ENCODE measurements at regions not wholly inside any gene's neighbourhood (a gene's known extent, or its start where the extent isn't known, plus 50 kb on each side); places are given as distances from the start of the nearest gene placed in this dataset.

GRCh38 chr1:56167596-56167995 is 411.8 kb downstream of the PLPP3 start:
- Mint-ChIP-seq H3K4me1 (ENCODE audit: low read depth) (no peaks in the 10 kb centered on the region), H3K27ac (no peak overlapping the region), H3K27me3 (ENCODE audit: low read depth) (no peaks in the 10 kb centered on the region), H3K9me3 (peaks cover 9% of the 10 kb centered on the region), H3K36me3 (ENCODE audit: low read depth) (no peaks in the 10 kb centered on the region), H3K4me3 (no peak overlapping the region)
- no peak for DNase-seq (ENCODE audit: low spot score)

GRCh38 chr1:56160773-56161315 is 418.5 kb downstream of the PLPP3 start:
- H3K36me3 Mint-ChIP-seq (ENCODE audit: low read depth) = no peaks in the 10 kb centered on the region
- no peak for DNase-seq (ENCODE audit: low spot score)
- peaks cover 4% of the 10 kb centered on the region for H3K9me3 Mint-ChIP-seq
- H3K4me3 Mint-ChIP-seq = no peak overlapping the region
- no peaks in the 10 kb centered on the region for H3K27me3 Mint-ChIP-seq (ENCODE audit: low read depth)
- no peak overlapping the region for H3K27ac Mint-ChIP-seq
- no peaks in the 10 kb centered on the region for H3K4me1 Mint-ChIP-seq (ENCODE audit: low read depth)

GRCh38 chr1:56156971-56157876 is 422.1 kb downstream of the PLPP3 start:
- Mint-ChIP-seq H3K27me3 (ENCODE audit: low read depth) (no peaks in the 10 kb centered on the region), H3K9me3 (no peaks in the 10 kb centered on the region), H3K4me1 (ENCODE audit: low read depth) (no peaks in the 10 kb centered on the region), H3K27ac (no peak overlapping the region), H3K4me3 (no peak overlapping the region), H3K36me3 (ENCODE audit: low read depth) (no peaks in the 10 kb centered on the region)
- DNase-seq (ENCODE audit: low spot score) = no peak

- Mint-ChIP-seq H3K27ac (no peak overlapping the region), H3K9me3 (no peaks in the 10 kb centered on the region), H3K27me3 (ENCODE audit: low read depth) (no peaks in the 10 kb centered on the region), H3K4me1 (ENCODE audit: low read depth) (no peaks in the 10 kb centered on the region), H3K36me3 (ENCODE audit: low read depth) (no peaks in the 10 kb centered on the region), H3K4me3 (no peak overlapping the region)
- no peak for DNase-seq (ENCODE audit: low spot score)
Observed at GRCh38 chr1:56153276-56153675, 426.1 kb downstream of the PLPP3 start.

- no peaks in the 10 kb centered on the region for H3K27me3 Mint-ChIP-seq (ENCODE audit: low read depth)
- no peak for DNase-seq (ENCODE audit: low spot score)
- H3K4me3 Mint-ChIP-seq = no peak overlapping the region
- H3K36me3 Mint-ChIP-seq (ENCODE audit: low read depth) = no peaks in the 10 kb centered on the region
- H3K9me3 Mint-ChIP-seq = no peaks in the 10 kb centered on the region
- no peaks in the 10 kb centered on the region for H3K4me1 Mint-ChIP-seq (ENCODE audit: low read depth)
- no peak overlapping the region for H3K27ac Mint-ChIP-seq
Observed at GRCh38 chr1:56152635-56153034, 426.7 kb downstream of the PLPP3 start.

DNA sequence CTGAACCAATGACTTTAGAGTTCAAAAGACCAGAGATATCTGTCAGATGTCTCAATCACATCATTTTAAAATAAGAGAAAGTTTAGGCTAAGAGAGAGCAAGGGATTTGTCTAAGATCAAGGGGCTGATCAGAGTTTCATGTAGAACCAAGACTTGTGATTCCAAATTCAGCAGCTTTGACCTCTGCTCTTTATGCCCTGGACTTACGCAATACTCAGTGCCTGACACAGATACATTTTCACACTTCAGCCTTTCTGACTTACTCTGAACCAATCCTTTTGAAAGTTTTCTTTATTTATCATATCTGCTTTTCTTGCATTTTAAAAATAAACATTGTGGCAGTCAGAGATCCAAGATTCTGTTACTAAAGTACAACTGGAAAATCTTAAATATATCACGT is 428.0 kb downstream of the PLPP3 start:
- Mint-ChIP-seq H3K4me1 (ENCODE audit: low read depth) (no peaks in the 10 kb centered on the region), H3K36me3 (ENCODE audit: low read depth) (no peaks in the 10 kb centered on the region), H3K27ac (no peak overlapping the region), H3K9me3 (no peaks in the 10 kb centered on the region), H3K4me3 (no peak overlapping the region), H3K27me3 (ENCODE audit: low read depth) (no peaks in the 10 kb centered on the region)
- no peak for DNase-seq (ENCODE audit: low spot score)

DNA sequence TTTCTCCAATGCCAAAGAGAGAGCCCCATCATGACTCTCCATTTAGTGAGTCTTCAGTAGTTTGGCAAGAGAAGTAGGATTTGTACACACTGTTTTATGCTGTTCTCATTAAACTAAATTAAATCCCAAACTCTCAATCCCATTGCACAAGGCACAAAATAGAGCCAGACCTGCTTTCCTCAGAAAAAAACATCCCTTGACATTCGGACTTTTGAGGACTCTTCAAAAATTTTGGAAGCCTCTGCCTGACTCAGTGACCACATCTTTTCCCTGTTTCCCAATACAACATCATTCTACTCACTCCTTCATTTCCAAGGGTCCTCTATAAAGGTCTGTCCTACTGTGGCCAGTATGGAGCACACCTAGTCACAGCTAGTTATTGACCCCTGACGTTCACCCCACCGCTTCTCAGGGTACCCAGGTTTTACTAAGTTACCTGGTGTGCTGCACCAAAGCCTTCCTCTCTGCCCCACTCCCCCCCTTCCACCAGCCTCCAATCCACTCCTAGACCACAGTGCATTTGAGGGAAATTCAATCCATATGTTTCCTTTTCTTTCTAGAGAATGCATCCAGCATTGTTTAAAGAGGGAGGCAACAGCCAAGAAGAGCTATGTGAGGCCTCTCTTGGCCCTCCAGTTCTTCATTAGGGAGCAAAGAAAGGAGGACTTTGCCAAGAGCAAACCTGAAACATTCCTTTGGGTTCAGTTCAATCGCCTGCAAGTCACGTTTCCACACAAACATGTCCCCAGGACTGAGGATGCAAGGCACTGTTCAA is 428.7 kb downstream of the PLPP3 start:
- H3K36me3 Mint-ChIP-seq (ENCODE audit: low read depth) = no peaks in the 10 kb centered on the region
- no peak overlapping the region for H3K27ac Mint-ChIP-seq
- DNase-seq (ENCODE audit: low spot score) = no peak
- no peaks in the 10 kb centered on the region for H3K4me1 Mint-ChIP-seq (ENCODE audit: low read depth)
- no peaks in the 10 kb centered on the region for H3K27me3 Mint-ChIP-seq (ENCODE audit: low read depth)
- H3K9me3 Mint-ChIP-seq = no peaks in the 10 kb centered on the region
- no peak overlapping the region for H3K4me3 Mint-ChIP-seq

DNA sequence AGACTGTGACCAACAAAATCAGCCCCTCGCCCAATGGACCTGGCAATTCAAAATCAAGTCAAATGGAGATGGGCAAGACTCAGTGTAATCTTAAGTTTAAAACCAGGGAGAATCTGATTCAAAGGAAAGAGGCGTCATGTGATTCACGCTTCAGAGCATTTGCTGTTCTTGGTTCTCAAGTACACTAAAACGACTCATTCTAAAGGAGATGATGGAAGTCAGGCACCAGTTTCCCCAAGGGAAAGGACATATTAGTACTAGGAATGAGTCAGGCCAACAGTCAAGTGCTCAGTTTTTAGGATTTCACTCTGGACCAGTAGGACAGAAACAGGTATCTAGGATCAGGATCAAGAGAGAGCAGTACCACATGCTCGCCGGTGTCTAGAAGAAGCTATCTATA is 429.6 kb downstream of the PLPP3 start:
- Mint-ChIP-seq H3K9me3 (no peaks in the 10 kb centered on the region), H3K27ac (no peak overlapping the region), H3K4me3 (no peak overlapping the region), H3K27me3 (ENCODE audit: low read depth) (no peaks in the 10 kb centered on the region), H3K36me3 (ENCODE audit: low read depth) (no peaks in the 10 kb centered on the region), H3K4me1 (ENCODE audit: low read depth) (no peaks in the 10 kb centered on the region)
- DNase-seq (ENCODE audit: low spot score) = no peak

DNA sequence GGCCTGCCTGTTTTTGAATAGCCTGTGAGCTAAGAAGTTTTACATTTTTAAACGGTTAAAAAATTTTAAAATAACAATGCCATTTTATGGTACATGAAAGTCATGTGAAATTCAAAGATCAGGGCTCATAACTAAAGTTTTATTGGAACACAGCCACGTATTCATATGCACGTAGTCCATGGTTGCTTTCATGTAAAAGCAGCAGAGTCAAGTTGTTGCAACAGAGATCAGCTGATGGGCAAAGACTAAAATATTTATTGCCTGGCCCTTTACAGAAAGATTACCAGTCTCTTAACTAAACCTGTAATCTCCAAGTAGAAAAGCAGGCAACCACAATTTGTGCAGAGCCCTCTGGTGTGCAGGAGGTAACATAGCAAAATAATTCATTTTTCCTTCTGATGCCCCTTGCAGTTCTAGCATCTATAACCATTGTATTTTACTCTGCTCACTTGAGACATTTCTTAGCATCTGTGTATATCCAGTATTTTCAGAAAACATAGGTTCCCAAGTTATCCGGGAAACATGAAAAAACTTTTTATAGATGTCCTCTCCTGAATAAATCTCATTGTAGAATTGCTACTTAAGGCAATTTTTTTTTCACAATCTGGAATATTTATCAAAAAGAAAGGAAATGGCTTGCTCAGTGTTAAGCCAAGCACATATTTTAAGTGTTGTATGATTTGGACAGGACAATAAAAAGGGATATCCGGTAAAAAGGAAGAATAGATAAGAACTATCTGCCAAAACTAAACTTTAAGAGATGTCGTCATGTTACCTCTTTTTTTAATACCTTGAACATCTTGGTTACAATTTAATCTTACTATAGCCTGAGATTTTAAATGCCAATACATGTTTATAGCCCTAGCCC is 430.8 kb downstream of the PLPP3 start:
- H3K27ac Mint-ChIP-seq = no peak overlapping the region
- H3K9me3 Mint-ChIP-seq = no peaks in the 10 kb centered on the region
- H3K36me3 Mint-ChIP-seq (ENCODE audit: low read depth) = no peaks in the 10 kb centered on the region
- no peaks in the 10 kb centered on the region for H3K4me1 Mint-ChIP-seq (ENCODE audit: low read depth)
- H3K27me3 Mint-ChIP-seq (ENCODE audit: low read depth) = no peaks in the 10 kb centered on the region
- DNase-seq (ENCODE audit: low spot score) = no peak
- H3K4me3 Mint-ChIP-seq = no peak overlapping the region

GRCh38 chr1:56147459-56147858 is 431.9 kb downstream of the PLPP3 start:
- H3K4me1 Mint-ChIP-seq (ENCODE audit: low read depth) = no peaks in the 10 kb centered on the region
- H3K4me3 Mint-ChIP-seq = no peak overlapping the region
- H3K36me3 Mint-ChIP-seq (ENCODE audit: low read depth) = no peaks in the 10 kb centered on the region
- no peak overlapping the region for H3K27ac Mint-ChIP-seq
- no peaks in the 10 kb centered on the region for H3K27me3 Mint-ChIP-seq (ENCODE audit: low read depth)
- no peak for DNase-seq (ENCODE audit: low spot score)
- H3K9me3 Mint-ChIP-seq = no peaks in the 10 kb centered on the region

- H3K27ac Mint-ChIP-seq = no peak overlapping the region
- no peak for DNase-seq (ENCODE audit: low spot score)
- no peak overlapping the region for H3K4me3 Mint-ChIP-seq
- H3K27me3 Mint-ChIP-seq (ENCODE audit: low read depth) = no peaks in the 10 kb centered on the region
- H3K36me3 Mint-ChIP-seq (ENCODE audit: low read depth) = no peaks in the 10 kb centered on the region
- no peaks in the 10 kb centered on the region for H3K9me3 Mint-ChIP-seq
- no peaks in the 10 kb centered on the region for H3K4me1 Mint-ChIP-seq (ENCODE audit: low read depth)
Observed at GRCh38 chr1:56147034-56147433, 432.3 kb downstream of the PLPP3 start.

DNA sequence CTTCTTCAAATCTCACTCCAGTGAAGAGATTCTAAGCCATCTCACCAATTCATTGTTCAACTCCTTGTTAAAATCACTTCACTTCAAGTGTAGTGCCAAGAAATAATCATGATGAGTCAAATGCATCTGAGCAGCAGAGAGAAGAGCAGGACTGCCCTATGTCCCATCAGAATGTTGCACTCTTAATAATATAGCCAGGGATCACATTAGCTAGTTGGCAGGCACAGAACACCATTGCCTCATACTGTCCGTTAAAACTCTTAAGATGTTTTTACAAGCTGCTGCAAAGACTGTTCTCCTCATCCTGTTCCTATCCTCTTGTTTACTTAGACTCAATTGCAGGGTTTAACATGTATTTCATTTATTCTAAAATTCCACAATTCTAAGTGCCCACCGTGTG is 432.9 kb downstream of the PLPP3 start:
- no peak overlapping the region for H3K4me3 Mint-ChIP-seq
- no peaks in the 10 kb centered on the region for H3K4me1 Mint-ChIP-seq (ENCODE audit: low read depth)
- DNase-seq (ENCODE audit: low spot score) = no peak
- no peaks in the 10 kb centered on the region for H3K9me3 Mint-ChIP-seq
- H3K36me3 Mint-ChIP-seq (ENCODE audit: low read depth) = no peaks in the 10 kb centered on the region
- no peak overlapping the region for H3K27ac Mint-ChIP-seq
- no peaks in the 10 kb centered on the region for H3K27me3 Mint-ChIP-seq (ENCODE audit: low read depth)

DNA sequence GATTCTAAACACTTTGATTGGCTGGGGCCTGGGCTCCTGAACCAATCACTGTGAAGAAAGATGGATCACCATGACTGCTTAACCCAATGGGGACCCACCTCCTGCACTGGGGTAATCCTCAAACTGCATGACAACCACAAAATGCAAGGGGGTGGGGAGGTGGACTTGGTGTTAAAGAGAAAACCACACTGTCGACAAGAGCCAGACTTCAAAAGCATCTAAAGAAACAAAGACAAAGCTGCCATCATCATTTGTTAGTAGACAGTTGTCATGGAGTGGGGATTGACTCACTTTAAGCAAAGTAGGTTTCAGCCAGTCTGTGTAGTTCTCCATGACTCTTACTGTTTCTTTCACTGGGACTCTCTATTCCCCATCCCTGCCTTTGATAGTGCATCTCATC is 433.8 kb downstream of the PLPP3 start:
- Mint-ChIP-seq H3K4me1 (ENCODE audit: low read depth) (no peaks in the 10 kb centered on the region), H3K27me3 (ENCODE audit: low read depth) (no peaks in the 10 kb centered on the region), H3K27ac (no peak overlapping the region), H3K36me3 (ENCODE audit: low read depth) (no peaks in the 10 kb centered on the region), H3K4me3 (no peak overlapping the region), H3K9me3 (no peaks in the 10 kb centered on the region)
- DNase-seq (ENCODE audit: low spot score) = no peak
